H9 (cell line): ENCODE measurements at regions not wholly inside any gene's neighbourhood (a gene's known extent, or its start where the extent isn't known, plus 50 kb on each side); places are given as distances from the start of the nearest gene placed in this dataset.
A peak's percentile ranks its signal among the peaks of the same experiment; 100 is the strongest.

Experiments used
- DNase-seq: peaks from one replicate; pipeline ENCODE4 v3.0.0-alpha.2; 2017
- H2AFZ ChIP-seq: one replicate; pipeline ENCODE4 v1.6.1; 2013; ENCODE audit warnings: mild to moderate bottlenecking, low read length, control low read depth, moderate library complexity
- H2AK5ac ChIP-seq: 2 replicates; pipeline ENCODE4 v1.6.1; 2013; ENCODE audit warnings: low read length, control low read depth, mixed read lengths; ENCODE audit not compliant: insufficient read length
- H2BK120ac ChIP-seq: one replicate; pipeline ENCODE4 v1.6.1; 2013; ENCODE audit warnings: low read depth, mild to moderate bottlenecking, low read length, control low read depth, inconsistent platforms; ENCODE audit not compliant: poor library complexity, severe bottlenecking
- H2BK12ac ChIP-seq: 2 replicates; pipeline ENCODE4 v1.6.1; 2013; ENCODE audit warnings: low read length, control low read depth, mixed read lengths, low read depth; ENCODE audit not compliant: insufficient read length
- H2BK15ac ChIP-seq: 2 replicates; pipeline ENCODE4 v1.6.1; 2013; ENCODE audit warnings: low read depth, low read length, control low read depth
- H2BK20ac ChIP-seq: one replicate; pipeline ENCODE4 v1.6.1; 2013; ENCODE audit warnings: low read depth, mild to moderate bottlenecking, low read length, control low read depth, inconsistent platforms; ENCODE audit not compliant: poor library complexity, severe bottlenecking
- H2BK5ac ChIP-seq: 2 replicates; pipeline ENCODE4 v1.6.1; 2013; ENCODE audit warnings: low read length, control low read depth, mixed read lengths; ENCODE audit not compliant: insufficient read length
- H3K14ac ChIP-seq: 2 replicates; pipeline ENCODE4 v1.6.1; 2013; ENCODE audit warnings: low read length, control low read depth; ENCODE audit not compliant: insufficient read depth
- H3K18ac ChIP-seq: 2 replicates; pipeline ENCODE4 v1.6.1; 2013; ENCODE audit warnings: low read depth, mild to moderate bottlenecking, mixed read lengths, low read length, control low read depth; ENCODE audit not compliant: insufficient read length
- H3K23ac ChIP-seq: 2 replicates; pipeline ENCODE4 v1.6.1; 2013; ENCODE audit warnings: low read length, control low read depth, mixed read lengths, low read depth; ENCODE audit not compliant: insufficient read length
- H3K23me2 ChIP-seq: 2 replicates; pipeline ENCODE4 v1.6.1; 2013; ENCODE audit warnings: low read depth, mild to moderate bottlenecking, mixed read lengths, low read length, control low read depth; ENCODE audit not compliant: insufficient read length, poor library complexity, severe bottlenecking
- H3K27ac ChIP-seq: 2 replicates; pipeline ENCODE4 v1.5.1; 2013; ENCODE audit warnings: low read length, control low read depth, mixed read lengths, low read depth; ENCODE audit not compliant: insufficient read length
- H3K27me3 ChIP-seq: 2 replicates; pipeline ENCODE4 v1.6.1; 2013; ENCODE audit warnings: low read length, control low read depth, inconsistent platforms; ENCODE audit not compliant: insufficient read depth
- H3K4ac ChIP-seq: 2 replicates; pipeline ENCODE4 v1.6.1; 2013; ENCODE audit warnings: low read depth, mild to moderate bottlenecking, control low read depth, inconsistent platforms, low read length, moderate library complexity
- H3K4me1 ChIP-seq: 2 replicates; pipeline ENCODE4 v1.6.1; 2013; ENCODE audit warnings: low read length, control low read depth, inconsistent platforms; ENCODE audit not compliant: insufficient read depth
- H3K4me2 ChIP-seq: 2 replicates; pipeline ENCODE4 v1.6.1; 2013; ENCODE audit warnings: low read length, control low read depth, mixed read lengths; ENCODE audit not compliant: insufficient read length, insufficient read depth
- H3K56ac ChIP-seq: 2 replicates; pipeline ENCODE4 v1.6.1; 2013; ENCODE audit warnings: low read depth, mild to moderate bottlenecking, mixed read lengths, low read length, control low read depth; ENCODE audit not compliant: insufficient read length
- H3K79me1 ChIP-seq: 2 replicates; pipeline ENCODE4 v1.6.1; 2013; ENCODE audit warnings: low read depth, mild to moderate bottlenecking, moderate library complexity, low read length, control low read depth, inconsistent platforms; ENCODE audit not compliant: insufficient read depth, poor library complexity, severe bottlenecking
- H3K79me2 ChIP-seq: 2 replicates; pipeline ENCODE4 v1.6.1; 2013; ENCODE audit warnings: low read length, control low read depth, inconsistent platforms; ENCODE audit not compliant: insufficient read depth
- H3K9ac ChIP-seq: 2 replicates; pipeline ENCODE4 v1.6.1; 2013; ENCODE audit warnings: low read length, control low read depth, mixed read lengths; ENCODE audit not compliant: insufficient read length; ENCODE audit errors: extremely low read depth
- H3K9me3 ChIP-seq: one replicate; pipeline ENCODE4 v1.6.1; 2013; ENCODE audit warnings: low read depth, low read length, inconsistent platforms; ENCODE audit not compliant: control insufficient read depth
- H3T11ph ChIP-seq: one replicate; pipeline ENCODE4 v1.6.1; 2013; ENCODE audit warnings: mild to moderate bottlenecking, low read length, control low read depth, inconsistent platforms
- H4K20me1 ChIP-seq: one replicate; pipeline ENCODE4 v1.6.1; 2013; ENCODE audit not compliant: control insufficient read depth, insufficient read length, insufficient read depth
- H4K5ac ChIP-seq: 2 replicates; pipeline ENCODE4 v1.6.1; 2013; ENCODE audit warnings: low read depth, mild to moderate bottlenecking, mixed read lengths, low read length, control low read depth; ENCODE audit not compliant: insufficient read length
- H4K8ac ChIP-seq: replicated peaks from 2 replicates; pipeline ENCODE4 v1.6.1; 2013; ENCODE audit warnings: low read length, control low read depth, mixed read lengths, low read depth; ENCODE audit not compliant: insufficient read length
- H4K91ac ChIP-seq: 2 replicates; pipeline ENCODE4 v1.6.1; 2013; ENCODE audit warnings: low read depth, mild to moderate bottlenecking, moderate library complexity, mixed read lengths, low read length, control low read depth; ENCODE audit not compliant: insufficient read length
- H3K27ac Mint-ChIP-seq, 3 experiments: 2 replicates in 2 of 3; 3 replicates in 1 of 3; pipeline ENCODE4 v1.8.0; 2020 to 2021; ENCODE audit warnings: mixed read lengths in 3 of 3, mild to moderate bottlenecking in 1 of 3, moderate library complexity in 1 of 3
- H3K27me3 Mint-ChIP-seq: 2 replicates; pipeline ENCODE4 v1.8.0; 2021; ENCODE audit warnings: low read depth, mild to moderate bottlenecking, moderate library complexity, mixed read lengths
- H3K36me3 Mint-ChIP-seq, 3 experiments: 2 replicates in 2 of 3; 3 replicates in 1 of 3; pipeline ENCODE4 v1.8.0; 2020 to 2021; ENCODE audit warnings: low read depth in 3 of 3, mixed read lengths in 3 of 3; ENCODE audit not compliant: insufficient read depth in 1 of 3
- H3K4me1 Mint-ChIP-seq, 2 experiments: 2 replicates each; pipeline ENCODE4 v1.8.0; 2020; ENCODE audit warnings: mixed read lengths in 2 of 2
- H3K4me3 Mint-ChIP-seq, 2 experiments: 2 replicates in 1 of 2; 3 replicates in 1 of 2; pipeline ENCODE4 v1.8.0; 2020 to 2021; ENCODE audit warnings: mild to moderate bottlenecking in 2 of 2, mixed read lengths in 2 of 2, moderate library complexity in 1 of 2
- H3K9me3 Mint-ChIP-seq, 2 experiments: 2 replicates in 1 of 2; 3 replicates in 1 of 2; pipeline ENCODE4 v1.8.0; 2020; ENCODE audit warnings: mild to moderate bottlenecking in 2 of 2, mixed read lengths in 2 of 2, moderate library complexity in 1 of 2
- CTCF ChIP-seq: fragments of 200-600 bp; sonication (generic); conservative IDR thresholded peaks from 3 replicates; pipeline ENCODE4 v1.8.0; 2021; ENCODE audit warnings: antibody characterized with exemption, mild to moderate bottlenecking
- WGBS: extraction: QIAGEN DNeasy Blood & Tissue Kit; methylation state at CpG from one replicate; pipeline ENCODE4 v1.1.7; 2013; ENCODE audit warnings: missing lambda C conversion rate, low lambda C conversion rate, mixed read lengths; ENCODE audit not compliant: insufficient read length; ENCODE audit errors: extremely low coverage; 5-methylcytosine and 5-hydroxymethylcytosine counted together

GRCh38 chr12:111171832-111172231, 197.1 kb downstream of the PHETA1 start:
- no peak overlapping the region for H3K4me3 Mint-ChIP-seq
- no peak overlapping the region for H3K9ac ChIP-seq
- no CpG with 5 or more reads among the region's 9 CpGs for WGBS

More at GRCh38 chr12:111171832-111172231, 197.1 kb downstream of the PHETA1 start:
- H2AK5ac ChIP-seq = no peak overlapping the region
- no peak for TF ChIP-seq CTCF
- no peak overlapping the region for H2BK20ac ChIP-seq
- Mint-ChIP-seq H3K27me3 (no peaks in the 10 kb centered on the region), H3K4me1 (peaks cover 6 to 12% of the 10 kb centered on the region in 2 experiments; a peak in 3 of 4 replicates), H3K27ac (no peak overlapping the region), H3K9me3 (no peaks in the 10 kb centered on the region), H3K36me3 (no peaks in the 10 kb centered on the region)
- no peak overlapping the region for H3K4me2 ChIP-seq
- H3K27me3 ChIP-seq = no peaks in the 10 kb centered on the region
- H3K14ac ChIP-seq = no peak overlapping the region; the same call in 1 of the 2 replicates
- H2BK120ac ChIP-seq = no peak overlapping the region
- no peaks in the 10 kb centered on the region for H3K9me3 ChIP-seq
- no peak overlapping the region for H2BK15ac ChIP-seq
- H4K20me1 ChIP-seq = no peaks in the 10 kb centered on the region
- H3K27ac ChIP-seq = no peak overlapping the region
- no peak overlapping the region for H4K91ac ChIP-seq
- H2BK12ac ChIP-seq = no peak overlapping the region
- H3K79me2 ChIP-seq = peaks cover 2% of the 10 kb centered on the region; the same call in 1 of the 2 replicates
- no peak overlapping the region for H3T11ph ChIP-seq
- no peak overlapping the region for H2AFZ ChIP-seq
- no peak overlapping the region for H3K23ac ChIP-seq
- no peaks in the 10 kb centered on the region for H3K23me2 ChIP-seq
- no peak for DNase-seq
- no peak overlapping the region for H3K56ac ChIP-seq
- no peaks in the 10 kb centered on the region for H3K4me1 ChIP-seq
- peak overlapping the region; percentile 21 for H4K5ac ChIP-seq
- H3K18ac ChIP-seq = no peak overlapping the region
- peak overlapping the region; percentile 17 for H4K8ac ChIP-seq
- H3K4ac ChIP-seq = no peak overlapping the region
- H2BK5ac ChIP-seq = peak overlapping the region; percentile 81
- no peaks in the 10 kb centered on the region for H3K79me1 ChIP-seq
